IMR-90 (cell line): ENCODE measurements at regions not wholly inside any gene's neighbourhood (a gene's known extent, or its start where the extent isn't known, plus 50 kb on each side); places are given as distances from the start of the nearest gene placed in this dataset.

Experiments
- ATAC-seq: fragments of 200-7000 bp; cut with Tn5 transposase; 2 replicates; pipeline ENCODE4 v1.9.1; 2020; ENCODE audit warnings: low read depth, mild to moderate bottlenecking, moderate library complexity
- BruUV-seq: library from RNA; stranded (reverse); fragments of 400-500 nt; replicated peaks from 2 replicates; lab custom pipeline; 2021; lab: Mats Ljungman, UMichigan
- CTCF ChIA-PET: fragments of 300-600 bp; formaldehyde crosslinking; extraction: SDS; loops from one replicate; lab custom pipeline; 2021; ENCODE audit warnings: antibody characterized with exemption; lab: Yijun Ruan, JAX
- POLR2A ChIA-PET: fragments of 300-600 bp; sonication (Branson Sonifier 250); formaldehyde crosslinking; loops from one replicate; lab custom pipeline; 2022; ENCODE audit warnings: antibody characterized with exemption; ENCODE audit not compliant: unreplicated experiment; lab: Charles Lee
- DNase-seq: peaks from one replicate; pipeline ENCODE4 v3.0.0; 2013
- H2AFZ ChIP-seq: replicated peaks from 2 replicates; pipeline ENCODE3; 2013; ENCODE audit warnings: low read length, mild to moderate bottlenecking; ENCODE audit not compliant: poor library complexity
- H2AK5ac ChIP-seq: 2 replicates; pipeline ENCODE4 v1.6.1; 2013; ENCODE audit warnings: low read depth, low read length, inconsistent platforms
- H2AK9ac ChIP-seq: replicated peaks from 2 replicates; pipeline ENCODE3; 2013; ENCODE audit warnings: mild to moderate bottlenecking, low read depth, low read length, moderate library complexity; ENCODE audit not compliant: poor library complexity
- H2BK120ac ChIP-seq: 2 replicates; pipeline ENCODE4 v1.6.1; 2013; ENCODE audit warnings: low read depth, low read length, inconsistent platforms
- H2BK15ac ChIP-seq: 3 replicates; pipeline ENCODE4 v1.6.1; 2013; ENCODE audit warnings: low read depth, low read length, inconsistent platforms
- H2BK20ac ChIP-seq: 2 replicates; pipeline ENCODE4 v1.6.1; 2013; ENCODE audit warnings: low read depth, mild to moderate bottlenecking, inconsistent platforms, low read length, moderate library complexity
- H2BK5ac ChIP-seq: 2 replicates; pipeline ENCODE4 v1.6.1; 2013; ENCODE audit warnings: mild to moderate bottlenecking, low read depth, low read length, inconsistent platforms; ENCODE audit not compliant: poor library complexity, severe bottlenecking
- H3K14ac ChIP-seq: replicated peaks from 2 replicates; pipeline ENCODE4 v1.6.1; 2013; ENCODE audit warnings: low read depth, low read length, inconsistent platforms
- H3K18ac ChIP-seq: 2 replicates; pipeline ENCODE4 v1.6.1; 2013; ENCODE audit warnings: low read depth, low read length, control low read depth
- H3K23ac ChIP-seq: 2 replicates; pipeline ENCODE4 v1.6.1; 2013; ENCODE audit warnings: low read depth, low read length, inconsistent platforms
- H3K27ac ChIP-seq: 2 replicates; pipeline ENCODE4 v1.5.1; 2013; ENCODE audit warnings: mild to moderate bottlenecking, control low read depth, low read length; ENCODE audit not compliant: insufficient read depth
- H3K27me3 ChIP-seq: 2 replicates; pipeline ENCODE4 v1.6.1; 2013; ENCODE audit warnings: low read length; ENCODE audit not compliant: control insufficient read depth, insufficient read depth
- H3K36me3 ChIP-seq: 2 replicates; pipeline ENCODE4 v1.6.1; 2013; ENCODE audit warnings: low read length, mixed read lengths; ENCODE audit not compliant: control insufficient read depth, insufficient read depth
- H3K4ac ChIP-seq: 2 replicates; pipeline ENCODE4 v1.6.1; 2013; ENCODE audit warnings: low read depth, low read length, inconsistent platforms
- H3K4me1 ChIP-seq: 2 replicates; pipeline ENCODE4 v1.6.1; 2013; ENCODE audit warnings: low read length, mixed read lengths; ENCODE audit not compliant: control insufficient read depth, insufficient read depth
- H3K4me2 ChIP-seq: 2 replicates; pipeline ENCODE4 v1.6.1; 2013; ENCODE audit warnings: low read depth, mild to moderate bottlenecking, control low read depth, low read length, moderate library complexity
- H3K4me3 ChIP-seq: 2 replicates; pipeline ENCODE4 v1.5.1; 2013; ENCODE audit warnings: low read depth, mild to moderate bottlenecking, control low read depth, low read length, moderate library complexity; ENCODE audit not compliant: insufficient read depth
- H3K56ac ChIP-seq: 2 replicates; pipeline ENCODE4 v1.6.1; 2013; ENCODE audit warnings: low read length, inconsistent platforms; ENCODE audit not compliant: insufficient read depth; ENCODE audit errors: extremely low read depth
- H3K79me1 ChIP-seq, 2 experiments: 2 replicates each; pipeline ENCODE4 v1.6.1; 2013; ENCODE audit warnings: low read length in 2 of 2, inconsistent platforms in 1 of 2, low read depth in 1 of 2
- H3K9ac ChIP-seq: 2 replicates; pipeline ENCODE4 v1.6.1; 2013; ENCODE audit warnings: low read depth, low read length, control low read depth
- H3K9me1 ChIP-seq: 2 replicates; pipeline ENCODE4 v1.6.1; 2013; ENCODE audit warnings: low read length, inconsistent platforms; ENCODE audit not compliant: insufficient read depth
- H3K9me3 ChIP-seq: 2 replicates; pipeline ENCODE4 v1.6.1; 2013; ENCODE audit warnings: low read length; ENCODE audit not compliant: control insufficient read depth, insufficient read depth
- H4K20me1 ChIP-seq: 2 replicates; pipeline ENCODE4 v1.6.1; 2013; ENCODE audit warnings: low read length, inconsistent platforms; ENCODE audit not compliant: insufficient read depth
- H4K5ac ChIP-seq: 2 replicates; pipeline ENCODE4 v1.6.1; 2013; ENCODE audit warnings: mild to moderate bottlenecking, low read depth, low read length, control low read depth
- H4K8ac ChIP-seq, 2 experiments: 2 replicates each; pipeline ENCODE4 v1.6.1; 2013; ENCODE audit warnings: low read depth in 2 of 2, low read length in 2 of 2, control low read depth in 1 of 2, inconsistent platforms in 1 of 2
- H4K91ac ChIP-seq: 2 replicates; pipeline ENCODE4 v1.6.1; 2013; ENCODE audit warnings: low read depth, low read length, inconsistent platforms; ENCODE audit not compliant: insufficient read depth
- BHLHE40 ChIP-seq: fragments of 150-350 bp; IDR thresholded peaks from 2 replicates; pipeline ENCODE4 v1.6.1; 2016; ENCODE audit warnings: mild to moderate bottlenecking, low read depth, low read length
- CEBPB ChIP-seq: IDR thresholded peaks from 2 replicates; pipeline ENCODE4 v1.6.1; 2012; ENCODE audit warnings: low read depth, low read length, improper control_type of control experiment
- CHD1 ChIP-seq: IDR thresholded peaks from 2 replicates; pipeline ENCODE4 v1.6.1; 2012; ENCODE audit warnings: low read depth, low read length, improper control_type of control experiment
- ELK1 ChIP-seq: fragments of 150-350 bp; IDR thresholded peaks from 2 replicates; pipeline ENCODE4 v1.6.1; 2016; ENCODE audit warnings: low read depth, mild to moderate bottlenecking, low read length, moderate library complexity, borderline replicate concordance
- FOS ChIP-seq: fragments of 150-350 bp; IDR thresholded peaks from 2 replicates; pipeline ENCODE4 v1.6.1; 2016; ENCODE audit warnings: low read depth, low read length
- MAFK ChIP-seq: IDR thresholded peaks from 2 replicates; pipeline ENCODE4 v1.6.1; 2012; ENCODE audit warnings: low read depth, low read length, improper control_type of control experiment
- MXI1 ChIP-seq: IDR thresholded peaks from 2 replicates; pipeline ENCODE4 v1.6.1; 2012; ENCODE audit warnings: low read depth, mild to moderate bottlenecking, low read length, moderate library complexity, borderline replicate concordance
- POLR2A ChIP-seq: IDR thresholded peaks from 2 replicates; pipeline ENCODE4 v1.6.1; 2012; ENCODE audit warnings: mild to moderate bottlenecking, low read depth, low read length
- RCOR1 ChIP-seq: IDR thresholded peaks from 2 replicates; pipeline ENCODE4 v1.6.1; 2012; ENCODE audit warnings: mild to moderate bottlenecking, low read length, improper control_type of control experiment; ENCODE audit not compliant: insufficient replicate concordance
- SMC3 ChIP-seq: fragments of 150-350 bp; IDR thresholded peaks from 2 replicates; pipeline ENCODE4 v1.6.1; 2016; ENCODE audit warnings: low read depth, mild to moderate bottlenecking, antibody characterized with exemption, low read length, moderate library complexity
- USF2 ChIP-seq: fragments of 150-350 bp; IDR thresholded peaks from 2 replicates; pipeline ENCODE4 v1.6.1; 2017; ENCODE audit warnings: mild to moderate bottlenecking, antibody characterized with exemption, low read length, low read depth
- WGBS, 2 experiments: methylation state at CpG; one replicate each; pipeline versions ENCODE4 v1.1.5 to v1.1.7; 2013; ENCODE audit warnings: missing lambda C conversion rate in 2 of 2; ENCODE audit not compliant: insufficient read length in 1 of 2; ENCODE audit errors: extremely low coverage in 2 of 2; 5-methylcytosine and 5-hydroxymethylcytosine counted together
- dilution Hi-C: fragments of 300-500 bp; cut with HindIII; formaldehyde crosslinking; loops from one replicate; pipeline ENCODE4 v1.14.3; 2018; ENCODE audit warnings: low sequenced_read_pairs; ENCODE audit not compliant: unreplicated experiment
- in situ Hi-C: fragments of 300-500 bp; cut with MboI; formaldehyde crosslinking; loops from 3 replicates; pipeline ENCODE4 v1.14.3; 2019; ENCODE audit warnings: low sequenced_read_pairs, inconsistent platforms, mixed read lengths
- intact Hi-C: fragments of 100-400 bp; cut with micrococcal nuclease; formaldehyde crosslinking; loops from 2 replicates; pipeline ENCODE4 v1.10.0; 2022

DNA sequence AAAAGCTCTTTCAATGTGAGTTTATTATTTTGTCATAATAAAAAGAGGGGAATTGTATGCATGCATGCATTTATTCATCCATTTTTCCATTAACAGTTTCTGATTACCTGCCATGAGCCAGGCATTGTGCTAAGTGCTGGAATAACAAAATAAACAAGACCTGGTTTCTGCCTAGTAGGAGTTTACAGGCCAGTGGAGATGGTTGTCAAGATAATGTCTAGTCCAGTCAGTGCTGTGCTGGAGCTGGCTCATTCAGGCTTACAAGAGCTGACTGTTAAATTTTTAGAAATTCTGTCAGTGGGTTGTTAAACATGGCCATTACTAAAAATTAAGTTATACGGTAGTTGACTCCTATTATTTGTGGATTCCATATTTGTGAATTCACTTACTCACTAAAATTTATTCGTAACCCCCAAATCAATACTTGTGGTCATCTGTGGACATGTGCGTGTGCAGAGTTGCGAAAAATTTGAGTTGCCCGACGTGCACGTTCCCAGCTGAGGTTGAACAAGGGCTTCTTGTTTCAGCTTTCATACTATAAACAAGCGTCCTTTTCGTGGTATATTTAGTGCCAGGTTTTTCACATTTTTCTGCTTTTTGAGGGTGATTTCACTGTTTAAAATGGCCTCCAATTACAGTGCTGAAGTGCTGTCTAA is 172.3 kb upstream of the RPS6KA3 start:
- no peak overlapping the region for H2BK15ac ChIP-seq
- no peaks in the 10 kb centered on the region for H3K36me3 ChIP-seq
- no peak overlapping the region for H2BK5ac ChIP-seq
- no peaks in the 10 kb centered on the region for H3K4me1 ChIP-seq
- H3K4me3 ChIP-seq = no peak overlapping the region
- H3K27me3 ChIP-seq = peaks cover 3% of the 10 kb centered on the region
- H3K56ac ChIP-seq = no peak overlapping the region
- no peak overlapping the region for H2BK120ac ChIP-seq
- no peak overlapping the region for H2AK9ac ChIP-seq
- no peaks in the 10 kb centered on the region for H3K9me1 ChIP-seq
- POLR2A ChIA-PET = no interaction called here
- no peaks in the 10 kb centered on the region for H3K9me3 ChIP-seq
- DNase-seq = no peak
- H3K79me1 ChIP-seq = no peaks in the 10 kb centered on the region
- no peak overlapping the region for H3K23ac ChIP-seq
- intact Hi-C loops = no loop called here
- no peak for ATAC-seq
- TF ChIP-seq FOS (no peak), POLR2A (no peak), ELK1 (no peak), SMC3 (no peak), CHD1 (no peak), RCOR1 (no peak), USF2 (no peak), CEBPB (no peak), BHLHE40 (no peak), MXI1 (no peak), MAFK (no peak)
- H4K20me1 ChIP-seq = no peaks in the 10 kb centered on the region
- no peak overlapping the region for H2AK5ac ChIP-seq
- CTCF ChIA-PET = interaction anchor here (0.6 kb wide), 1 partner anchor 173 kb away, joined by 4 read pairs; no protein-coding TSS in a partner anchor
- no peak overlapping the region for H4K5ac ChIP-seq
- no peak overlapping the region for H4K91ac ChIP-seq
- no peak overlapping the region for H3K4ac ChIP-seq
- no peak overlapping the region for H3K9ac ChIP-seq
- no peak overlapping the region for H2BK20ac ChIP-seq
- no peak overlapping the region for H3K27ac ChIP-seq
- no TSS peak for BruUV-seq
- dilution Hi-C loops = no loop called here
- no peak overlapping the region for H3K4me2 ChIP-seq
- H3K14ac ChIP-seq = no peak overlapping the region
- WGBS, 2 experiments = no CpG with 5 or more reads among the region's 9 CpGs
- no peak overlapping the region for H2AFZ ChIP-seq
- no peak overlapping the region for H3K18ac ChIP-seq
- no peak overlapping the region for H4K8ac ChIP-seq
- in situ Hi-C loops = no loop called here
